Astrocyte (in vitro differentiated cells and primary cell): ENCODE measurements at regions not wholly inside any gene's neighbourhood (a gene's known extent, or its start where the extent isn't known, plus 50 kb on each side); places are given as distances from the start of the nearest gene placed in this dataset.

Experiments
- DNase-seq: peaks from one replicate; pipeline ENCODE4 v3.0.0-alpha.2; 2010; ENCODE audit warnings: low read depth
- FAIRE-seq: peaks from 2 replicates; lab custom pipeline; 2011; peaks lifted over from hg19 to GRCh38; lab: Jason Lieb, UNC
- H2AFZ ChIP-seq: 2 replicates; pipeline ENCODE4 v1.6.0; 2012; ENCODE audit warnings: low read depth, low read length, inconsistent platforms
- H3K27ac ChIP-seq: 2 replicates; pipeline ENCODE4 v1.5.1; 2011; ENCODE audit warnings: low read depth, low read length, inconsistent platforms
- H3K27me3 ChIP-seq: 2 replicates; pipeline ENCODE4 v1.6.0; 2011; ENCODE audit warnings: low read length, inconsistent platforms; ENCODE audit not compliant: insufficient read depth
- H3K36me3 ChIP-seq: 2 replicates; pipeline ENCODE4 v1.5.1; 2011; ENCODE audit warnings: low read length, inconsistent platforms; ENCODE audit not compliant: insufficient read depth
- H3K4me1 ChIP-seq: 2 replicates; pipeline ENCODE4 v1.5.1; 2011; ENCODE audit warnings: low read length, inconsistent platforms; ENCODE audit not compliant: insufficient read depth
- H3K4me2 ChIP-seq: 2 replicates; pipeline ENCODE4 v1.6.0; 2012; ENCODE audit warnings: low read length, inconsistent platforms
- H3K4me3 ChIP-seq: 2 replicates; pipeline ENCODE4 v1.5.1; 2011; ENCODE audit warnings: low read depth, mild to moderate bottlenecking, low read length, inconsistent platforms; ENCODE audit not compliant: insufficient read depth
- H3K79me2 ChIP-seq: 2 replicates; pipeline ENCODE4 v1.6.0; 2012; ENCODE audit warnings: mild to moderate bottlenecking, low read length, inconsistent platforms; ENCODE audit not compliant: insufficient read depth
- H3K9ac ChIP-seq: 2 replicates; pipeline ENCODE4 v1.6.0; 2012; ENCODE audit warnings: mild to moderate bottlenecking, low read length, inconsistent platforms
- H3K9me3 ChIP-seq: 2 replicates; pipeline ENCODE4 v1.5.1; 2012; ENCODE audit warnings: low read depth, mild to moderate bottlenecking, low read length, inconsistent platforms; ENCODE audit not compliant: insufficient read depth
- H4K20me1 ChIP-seq: 2 replicates; pipeline ENCODE4 v1.6.0; 2012; ENCODE audit warnings: low read length, inconsistent platforms; ENCODE audit not compliant: insufficient read depth
- H3K27ac Mint-ChIP-seq: one replicate; pipeline ENCODE4 v1.8.0; 2021; ENCODE audit warnings: mild to moderate bottlenecking, mixed read lengths; ENCODE audit not compliant: unreplicated experiment
- H3K27me3 Mint-ChIP-seq: one replicate; pipeline ENCODE4 v1.8.0; 2021; ENCODE audit warnings: low read depth, mixed read lengths; ENCODE audit not compliant: unreplicated experiment
- H3K36me3 Mint-ChIP-seq: one replicate; pipeline ENCODE4 v1.8.0; 2021; ENCODE audit warnings: low read depth, mixed read lengths; ENCODE audit not compliant: unreplicated experiment
- H3K4me1 Mint-ChIP-seq: one replicate; pipeline ENCODE4 v1.8.0; 2021; ENCODE audit warnings: low read depth, mixed read lengths; ENCODE audit not compliant: unreplicated experiment
- H3K4me3 Mint-ChIP-seq: one replicate; pipeline ENCODE4 v1.8.0; 2021; ENCODE audit warnings: mild to moderate bottlenecking, moderate library complexity, mixed read lengths; ENCODE audit not compliant: unreplicated experiment
- H3K9me3 Mint-ChIP-seq: one replicate; pipeline ENCODE4 v1.8.0; 2021; ENCODE audit warnings: mild to moderate bottlenecking, mixed read lengths; ENCODE audit not compliant: unreplicated experiment
- EZH2 ChIP-seq: IDR thresholded peaks from 2 replicates; pipeline ENCODE4 v1.6.1; 2012; ENCODE audit warnings: mild to moderate bottlenecking, low read length, inconsistent platforms; ENCODE audit not compliant: insufficient read depth
- TF ChIP-seq, protein P1 (sequence below): IDR thresholded peaks from 2 replicates; pipeline ENCODE4 v1.5.1; 2011; ENCODE audit warnings: low read depth, mild to moderate bottlenecking, inconsistent platforms, low read length, moderate library complexity; ENCODE audit not compliant: insufficient read depth

DNA sequence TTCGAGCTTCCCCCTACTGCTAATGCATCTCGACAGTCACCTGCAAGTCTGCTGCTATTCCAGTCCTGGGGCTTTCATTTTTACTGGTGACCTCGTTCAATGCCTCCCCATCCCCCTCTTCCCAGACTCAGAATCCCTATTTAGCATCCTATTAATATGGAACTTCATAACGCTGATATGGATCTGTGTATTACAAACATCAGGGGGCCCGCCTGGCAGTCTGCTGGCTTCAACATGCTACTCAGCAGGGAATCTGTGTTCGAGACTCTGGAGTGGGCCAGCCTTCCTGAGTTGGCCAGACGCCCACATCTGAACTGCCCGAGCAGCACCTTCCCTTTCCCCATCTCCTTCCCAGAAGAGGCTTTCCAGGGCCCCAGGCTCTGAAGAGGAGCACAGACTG lies 173.9 kb upstream of the PPARGC1A start:
- TF ChIP-seq, protein P1, sequence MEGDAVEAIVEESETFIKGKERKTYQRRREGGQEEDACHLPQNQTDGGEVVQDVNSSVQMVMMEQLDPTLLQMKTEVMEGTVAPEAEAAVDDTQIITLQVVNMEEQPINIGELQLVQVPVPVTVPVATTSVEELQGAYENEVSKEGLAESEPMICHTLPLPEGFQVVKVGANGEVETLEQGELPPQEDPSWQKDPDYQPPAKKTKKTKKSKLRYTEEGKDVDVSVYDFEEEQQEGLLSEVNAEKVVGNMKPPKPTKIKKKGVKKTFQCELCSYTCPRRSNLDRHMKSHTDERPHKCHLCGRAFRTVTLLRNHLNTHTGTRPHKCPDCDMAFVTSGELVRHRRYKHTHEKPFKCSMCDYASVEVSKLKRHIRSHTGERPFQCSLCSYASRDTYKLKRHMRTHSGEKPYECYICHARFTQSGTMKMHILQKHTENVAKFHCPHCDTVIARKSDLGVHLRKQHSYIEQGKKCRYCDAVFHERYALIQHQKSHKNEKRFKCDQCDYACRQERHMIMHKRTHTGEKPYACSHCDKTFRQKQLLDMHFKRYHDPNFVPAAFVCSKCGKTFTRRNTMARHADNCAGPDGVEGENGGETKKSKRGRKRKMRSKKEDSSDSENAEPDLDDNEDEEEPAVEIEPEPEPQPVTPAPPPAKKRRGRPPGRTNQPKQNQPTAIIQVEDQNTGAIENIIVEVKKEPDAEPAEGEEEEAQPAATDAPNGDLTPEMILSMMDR = no peak
- TF ChIP-seq EZH2 = no peak

DNA sequence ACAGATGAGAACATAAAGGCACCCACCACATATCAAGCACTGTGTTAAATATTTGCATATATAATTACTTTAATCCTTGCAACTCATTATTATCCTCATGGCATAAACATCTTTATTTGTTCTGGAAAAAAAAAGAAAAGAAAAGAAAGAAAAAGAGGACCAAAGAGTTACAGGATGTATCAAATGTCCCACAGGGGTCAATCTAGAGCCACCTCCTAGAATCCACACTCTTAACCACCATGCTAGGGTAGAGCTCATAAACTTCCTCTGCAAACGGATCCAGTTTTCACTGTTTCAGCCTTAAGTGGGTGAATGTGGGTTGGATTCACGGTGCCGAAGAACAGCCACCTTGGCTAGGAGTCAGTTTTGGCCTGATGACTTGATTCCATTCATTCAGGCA lies 171.1 kb upstream of the PPARGC1A start:
- no peaks in the 10 kb centered on the region for H3K36me3 Mint-ChIP-seq
- FAIRE-seq (no peak), DNase-seq (no peak)
- peaks cover 2% of the 10 kb centered on the region for H3K9me3 Mint-ChIP-seq
- no peaks in the 10 kb centered on the region for H3K4me1 Mint-ChIP-seq
- H3K9ac ChIP-seq = no peak overlapping the region
- peaks cover under 1% of the 10 kb centered on the region for H3K27me3 Mint-ChIP-seq
- TF ChIP-seq, protein P1 = no peak
- TF ChIP-seq EZH2 = no peak
- no peak overlapping the region for H3K4me2 ChIP-seq
- no peaks in the 10 kb centered on the region for H3K36me3 ChIP-seq
- H3K79me2 ChIP-seq = no peaks in the 10 kb centered on the region
- H4K20me1 ChIP-seq = no peaks in the 10 kb centered on the region
- no peaks in the 10 kb centered on the region for H3K27me3 ChIP-seq
- no peaks in the 10 kb centered on the region for H3K9me3 ChIP-seq
- no peak overlapping the region for H2AFZ ChIP-seq
- H3K4me3 Mint-ChIP-seq = no peak overlapping the region
- no peak overlapping the region for H3K27ac Mint-ChIP-seq
- no peak overlapping the region for H3K4me3 ChIP-seq
- no peaks in the 10 kb centered on the region for H3K4me1 ChIP-seq
- no peak overlapping the region for H3K27ac ChIP-seq

More for the DNA sequence above, 173.9 kb upstream of the PPARGC1A start:
- FAIRE-seq = no peak
- Histone ChIP-seq H3K36me3 (no peaks in the 10 kb centered on the region), H3K9ac (no peak overlapping the region), H2AFZ (no peak overlapping the region), H4K20me1 (no peaks in the 10 kb centered on the region), H3K4me3 (no peak overlapping the region), H3K4me1 (peaks cover 11% of the 10 kb centered on the region), H3K79me2 (no peaks in the 10 kb centered on the region), H3K27ac (no peak overlapping the region), H3K4me2 (no peak overlapping the region), H3K9me3 (no peaks in the 10 kb centered on the region), H3K27me3 (no peaks in the 10 kb centered on the region)
- DNase-seq = no peak
- H3K9me3 Mint-ChIP-seq = peaks cover 2% of the 10 kb centered on the region
- H3K27me3 Mint-ChIP-seq = peaks cover 2% of the 10 kb centered on the region
- H3K27ac Mint-ChIP-seq = no peak overlapping the region
- H3K4me3 Mint-ChIP-seq = no peak overlapping the region
- peaks cover 13% of the 10 kb centered on the region for H3K4me1 Mint-ChIP-seq
- no peaks in the 10 kb centered on the region for H3K36me3 Mint-ChIP-seq

DNA sequence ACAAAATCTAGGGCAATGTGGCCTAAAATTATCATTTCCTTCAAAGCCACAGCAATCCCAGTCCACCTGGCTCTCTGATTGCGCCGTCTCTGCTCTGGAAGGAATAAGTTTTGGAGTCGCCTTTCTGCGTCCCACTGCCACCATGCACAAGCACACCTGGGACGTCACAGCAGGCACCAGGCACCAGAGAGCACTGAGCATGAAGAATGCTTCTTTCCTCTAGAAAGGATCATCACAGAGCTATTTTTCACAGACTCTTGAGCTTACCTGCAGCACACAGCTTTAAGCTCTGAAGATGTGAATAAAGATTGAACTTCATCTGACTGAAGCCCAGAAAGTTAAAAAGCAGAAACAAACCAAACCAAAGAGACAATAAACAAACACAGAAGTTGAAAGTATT lies 170.0 kb upstream of the PPARGC1A start:
- no peak overlapping the region for H3K9ac ChIP-seq

More for the DNA sequence above, 170.0 kb upstream of the PPARGC1A start:
- Mint-ChIP-seq H3K4me1 (no peaks in the 10 kb centered on the region), H3K36me3 (no peaks in the 10 kb centered on the region), H3K27ac (no peak overlapping the region), H3K9me3 (peaks cover 2% of the 10 kb centered on the region), H3K27me3 (no peaks in the 10 kb centered on the region), H3K4me3 (no peak overlapping the region)
- H2AFZ ChIP-seq = no peak overlapping the region
- H3K36me3 ChIP-seq = no peaks in the 10 kb centered on the region
- FAIRE-seq (no peak), DNase-seq (no peak)
- no peak overlapping the region for H3K4me3 ChIP-seq
- H3K27me3 ChIP-seq = no peaks in the 10 kb centered on the region
- no peaks in the 10 kb centered on the region for H3K4me1 ChIP-seq
- H3K27ac ChIP-seq = no peak overlapping the region
- H4K20me1 ChIP-seq = no peaks in the 10 kb centered on the region
- TF ChIP-seq, protein P1 = no peak
- TF ChIP-seq EZH2 = no peak
- no peaks in the 10 kb centered on the region for H3K9me3 ChIP-seq
- no peaks in the 10 kb centered on the region for H3K79me2 ChIP-seq
- no peak overlapping the region for H3K4me2 ChIP-seq
